ENCODE measurements at regions not wholly inside any gene's neighbourhood (a gene's known extent, or its start where the extent isn't known, plus 50 kb on each side); places are given as distances from the start of the nearest gene placed in this dataset.

DNA sequence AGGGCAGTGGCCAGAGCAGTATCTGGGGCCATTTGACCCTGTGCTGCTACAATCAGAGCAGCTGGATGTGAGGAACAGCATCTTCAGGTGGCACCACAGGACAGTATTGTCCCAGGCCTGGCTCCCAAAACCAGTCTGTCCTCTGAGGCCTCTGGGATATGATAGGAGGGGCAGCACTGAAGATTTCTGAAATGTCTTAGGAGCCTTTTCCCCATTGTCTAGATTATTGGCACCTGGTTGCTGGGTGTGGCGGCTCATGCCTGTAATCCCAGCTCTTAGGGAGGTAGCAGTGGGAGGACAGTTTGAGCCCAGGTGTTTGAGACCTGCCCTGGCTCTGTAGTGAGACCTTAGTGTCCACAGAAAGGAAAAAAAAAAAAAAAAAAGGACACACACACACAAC, 137.6 kb upstream of the FOXN2 start:
- 95% methylated on average over 1 of the region's 1 CpG for WGBS (ENCODE audit: low lambda C conversion rate, missing lambda C conversion rate)
- no peaks in the 10 kb centered on the region for H4K20me1 ChIP-seq (ENCODE audit: insufficient read depth, poor library complexity, severe bottlenecking)

GRCh38 chr2:48178611-48179010, 135.9 kb upstream of the FOXN2 start:
- H3K4me3 ChIP-seq: no peak overlapping the region
- H3K9me2 ChIP-seq (replicated peaks; ENCODE audit: insufficient read depth): no peaks in the 10 kb centered on the region
- TF ChIP-seq EZH2 (IDR thresholded peaks at IDR 0.05; ENCODE audit: borderline replicate concordance) (no peak), EZH2phosphoT487 (IDR thresholded peaks at IDR 0.05; ENCODE audit: low read depth, severe bottlenecking, unreplicated experiment) (no peak), CTCF (IDR thresholded peaks at IDR 0.05; ENCODE audit: poor library complexity) (no peak)
- no peaks in the 10 kb centered on the region for H4K20me1 ChIP-seq (ENCODE audit: insufficient read depth, poor library complexity, severe bottlenecking)
- 92% methylated on average over 3 of the region's 3 CpGs for WGBS (ENCODE audit: low lambda C conversion rate, missing lambda C conversion rate)
- no peaks in the 10 kb centered on the region for H3K4me1 ChIP-seq (ENCODE audit: insufficient read depth)
- no peak overlapping the region for H2AFZ ChIP-seq
- H3K36me3 ChIP-seq (replicated peaks; ENCODE audit: insufficient read depth, low read depth): no peaks in the 10 kb centered on the region
- no peak overlapping the region for H3K4me2 ChIP-seq
- no peaks in the 10 kb centered on the region for H3K27me3 ChIP-seq
- H3K9me3 ChIP-seq (ENCODE audit: low read depth): no peaks in the 10 kb centered on the region
- no peak overlapping the region for H3K27ac ChIP-seq
- no peak for DNase-seq (ENCODE audit: low spot score)
- no peaks in the 10 kb centered on the region for H3K79me2 ChIP-seq

More for the DNA sequence above, 137.6 kb upstream of the FOXN2 start:
- Histone ChIP-seq H3K27me3 (no peaks in the 10 kb centered on the region), H3K9me3 (ENCODE audit: low read depth) (no peaks in the 10 kb centered on the region), H3K79me2 (no peaks in the 10 kb centered on the region), H3K4me1 (ENCODE audit: insufficient read depth) (no peaks in the 10 kb centered on the region), H3K4me2 (no peak overlapping the region), H3K27ac (no peak overlapping the region), H3K9me2 (replicated peaks; ENCODE audit: insufficient read depth) (no peaks in the 10 kb centered on the region), H3K36me3 (replicated peaks; ENCODE audit: insufficient read depth, low read depth) (no peaks in the 10 kb centered on the region), H2AFZ (no peak overlapping the region), H3K4me3 (no peak overlapping the region)
- TF ChIP-seq EZH2 (IDR thresholded peaks at IDR 0.05; ENCODE audit: borderline replicate concordance) (no peak), CTCF (IDR thresholded peaks at IDR 0.05; ENCODE audit: poor library complexity) (no peak), EZH2phosphoT487 (IDR thresholded peaks at IDR 0.05; ENCODE audit: low read depth, severe bottlenecking, unreplicated experiment) (no peak)
- no peak for DNase-seq (ENCODE audit: low spot score)

- Histone ChIP-seq H3K4me1 (ENCODE audit: insufficient read depth) (no peaks in the 10 kb centered on the region), H3K9me2 (replicated peaks; ENCODE audit: insufficient read depth) (no peaks in the 10 kb centered on the region), H3K79me2 (no peaks in the 10 kb centered on the region), H4K20me1 (ENCODE audit: insufficient read depth, poor library complexity, severe bottlenecking) (no peaks in the 10 kb centered on the region), H3K4me2 (no peak overlapping the region), H3K9me3 (ENCODE audit: low read depth) (no peaks in the 10 kb centered on the region), H3K4me3 (no peak overlapping the region), H3K27me3 (no peaks in the 10 kb centered on the region), H3K36me3 (replicated peaks; ENCODE audit: insufficient read depth, low read depth) (no peaks in the 10 kb centered on the region), H3K27ac (no peak overlapping the region), H2AFZ (no peak overlapping the region)
- TF ChIP-seq CTCF (IDR thresholded peaks at IDR 0.05; ENCODE audit: poor library complexity): no peak
- no peak for TF ChIP-seq EZH2 (IDR thresholded peaks at IDR 0.05; ENCODE audit: borderline replicate concordance)
- WGBS (ENCODE audit: low lambda C conversion rate, missing lambda C conversion rate): 88% methylated on average over 5 of the region's 5 CpGs
- no peak for DNase-seq (ENCODE audit: low spot score)
These were observed 133.9 kb upstream of the FOXN2 start for GRCh38 chr2:48180557-48180956.

DNA sequence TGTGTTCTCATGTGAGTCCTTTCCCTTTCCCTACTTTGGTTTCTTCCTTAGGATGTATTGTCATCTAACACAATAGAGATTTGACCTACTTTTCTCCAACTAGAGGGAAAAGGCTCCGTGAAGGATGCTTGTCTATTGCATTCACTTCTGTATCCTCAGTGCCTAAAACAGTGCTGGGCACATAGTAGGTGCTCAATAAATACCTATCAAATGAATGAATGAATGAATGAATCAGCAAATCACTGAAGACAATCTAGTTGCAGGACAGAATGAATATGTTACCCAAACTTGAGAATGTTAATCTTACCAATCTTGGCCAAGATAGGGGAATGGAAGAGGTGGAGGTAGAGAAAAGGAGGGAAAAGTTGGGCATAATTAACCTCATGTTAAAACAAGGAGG, 131.2 kb upstream of the FOXN2 start:
- Histone ChIP-seq H3K36me3 (replicated peaks; ENCODE audit: insufficient read depth, low read depth) (no peaks in the 10 kb centered on the region), H2AFZ (no peak overlapping the region), H3K27ac (no peak overlapping the region), H3K4me2 (no peak overlapping the region), H3K9me3 (ENCODE audit: low read depth) (no peaks in the 10 kb centered on the region), H3K9me2 (replicated peaks; ENCODE audit: insufficient read depth) (no peaks in the 10 kb centered on the region), H3K27me3 (no peaks in the 10 kb centered on the region), H3K4me1 (ENCODE audit: insufficient read depth) (no peaks in the 10 kb centered on the region), H3K4me3 (no peak overlapping the region), H4K20me1 (ENCODE audit: insufficient read depth, poor library complexity, severe bottlenecking) (no peaks in the 10 kb centered on the region), H3K79me2 (no peaks in the 10 kb centered on the region)
- TF ChIP-seq EZH2phosphoT487 (IDR thresholded peaks at IDR 0.05; ENCODE audit: low read depth, severe bottlenecking, unreplicated experiment) (no peak), EZH2 (IDR thresholded peaks at IDR 0.05; ENCODE audit: borderline replicate concordance) (no peak), CTCF (IDR thresholded peaks at IDR 0.05; ENCODE audit: poor library complexity) (no peak)
- no peak for DNase-seq (ENCODE audit: low spot score)
- WGBS (ENCODE audit: low lambda C conversion rate, missing lambda C conversion rate): 100% methylated on average over 1 of the region's 1 CpG

All from hepatocyte (in vitro differentiated cells).